Mammary epithelial cell (primary cell): ENCODE measurements at regions not wholly inside any gene's neighbourhood (a gene's known extent, or its start where the extent isn't known, plus 50 kb on each side); places are given as distances from the start of the nearest gene placed in this dataset.

Experiments
- CTCF ChIP-seq, 2 donors: IDR thresholded peaks in 1 of 2; conservative IDR thresholded peaks in 1 of 2; 2 replicates each; pipeline ENCODE4 v1.5.1; 2011 to 2012; ENCODE audit warnings: inconsistent platforms in 2 of 2, low read length in 2 of 2, mild to moderate bottlenecking in 2 of 2, control low read depth in 1 of 2, low read depth in 1 of 2; ENCODE audit not compliant: insufficient read depth in 1 of 2; ENCODE audit errors: extremely low read depth in 1 of 2
- EZH2 ChIP-seq: IDR thresholded peaks from 2 replicates; pipeline ENCODE4 v1.6.1; 2012; ENCODE audit warnings: low read length, inconsistent platforms, borderline replicate concordance

DNA sequence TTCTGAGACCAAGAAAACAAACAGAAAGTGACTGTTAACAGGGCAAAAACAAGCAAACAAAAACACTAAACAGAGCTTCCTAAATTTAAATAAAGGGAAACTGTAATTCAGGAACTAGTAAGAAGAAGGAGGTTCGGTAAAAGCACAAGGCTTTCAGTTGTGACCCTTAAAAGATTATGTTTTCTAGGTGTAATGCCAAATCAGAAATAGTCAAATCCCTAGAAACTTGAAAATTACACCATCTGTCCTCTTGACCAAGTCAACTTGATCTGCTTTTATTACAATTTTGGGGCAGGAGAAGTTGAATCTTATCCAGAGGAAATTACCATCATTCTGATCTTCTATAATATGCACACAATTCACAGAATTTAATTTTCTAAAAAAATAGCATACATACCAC lies 754.0 kb upstream of the ADGRL4 start:
- TF ChIP-seq CTCF (conservative IDR thresholded peaks at IDR 0.05 in 1 of 2, IDR thresholded peaks at IDR 0.05 in 1 of 2; ENCODE audit: extremely low read depth in 1 of 2, insufficient read depth in 1 of 2, low read depth in 1 of 2, low read length in 2 of 2), result no peak
- TF ChIP-seq EZH2, result no peak
